ENCODE measurements at regions not wholly inside any gene's neighbourhood (a gene's known extent, or its start where the extent isn't known, plus 50 kb on each side); places are given as distances from the start of the nearest gene placed in this dataset.

DNA sequence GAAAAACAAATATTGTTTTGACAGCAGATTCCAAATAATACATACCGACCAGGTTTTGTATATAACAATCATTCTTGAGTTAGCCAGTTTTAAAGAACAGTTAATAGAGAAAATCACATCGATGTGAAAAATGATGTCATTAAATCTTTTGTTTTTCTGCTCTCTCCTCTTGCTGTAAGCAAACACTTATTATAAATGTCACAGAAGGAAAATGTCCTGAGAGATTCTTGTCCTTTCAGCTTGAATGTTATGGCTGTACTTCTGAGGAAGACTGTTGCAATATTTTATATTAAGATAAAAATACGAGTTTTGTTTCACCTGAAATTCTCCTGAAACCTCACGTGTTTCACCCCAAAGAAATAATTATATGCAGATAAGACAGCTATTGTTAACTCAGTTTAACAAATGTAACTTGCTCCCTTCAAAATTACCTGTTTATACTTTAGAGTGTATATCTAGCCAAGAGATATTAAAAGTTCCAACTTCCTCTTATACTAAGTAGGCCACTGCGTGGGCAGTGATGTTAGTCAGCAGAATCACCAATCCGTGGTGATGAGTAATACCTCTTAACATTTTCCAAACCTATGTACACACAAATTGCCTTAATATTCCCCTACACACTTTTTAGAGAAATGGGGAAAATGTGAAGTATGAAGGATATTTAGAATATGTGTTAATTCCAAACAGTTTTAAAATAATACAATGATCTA, 1111.4 kb upstream of the CITED2 start:
- ChIA-PET POLR2A (no interaction called here), CTCF (interaction anchor here (1.4 kb wide), 1 partner anchor 17 kb away, joined by 3 read pairs; no protein-coding TSS in a partner anchor)
- TF ChIP-seq, protein P1, sequence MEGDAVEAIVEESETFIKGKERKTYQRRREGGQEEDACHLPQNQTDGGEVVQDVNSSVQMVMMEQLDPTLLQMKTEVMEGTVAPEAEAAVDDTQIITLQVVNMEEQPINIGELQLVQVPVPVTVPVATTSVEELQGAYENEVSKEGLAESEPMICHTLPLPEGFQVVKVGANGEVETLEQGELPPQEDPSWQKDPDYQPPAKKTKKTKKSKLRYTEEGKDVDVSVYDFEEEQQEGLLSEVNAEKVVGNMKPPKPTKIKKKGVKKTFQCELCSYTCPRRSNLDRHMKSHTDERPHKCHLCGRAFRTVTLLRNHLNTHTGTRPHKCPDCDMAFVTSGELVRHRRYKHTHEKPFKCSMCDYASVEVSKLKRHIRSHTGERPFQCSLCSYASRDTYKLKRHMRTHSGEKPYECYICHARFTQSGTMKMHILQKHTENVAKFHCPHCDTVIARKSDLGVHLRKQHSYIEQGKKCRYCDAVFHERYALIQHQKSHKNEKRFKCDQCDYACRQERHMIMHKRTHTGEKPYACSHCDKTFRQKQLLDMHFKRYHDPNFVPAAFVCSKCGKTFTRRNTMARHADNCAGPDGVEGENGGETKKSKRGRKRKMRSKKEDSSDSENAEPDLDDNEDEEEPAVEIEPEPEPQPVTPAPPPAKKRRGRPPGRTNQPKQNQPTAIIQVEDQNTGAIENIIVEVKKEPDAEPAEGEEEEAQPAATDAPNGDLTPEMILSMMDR (IDR thresholded peaks at IDR 0.05; ENCODE audit: control extremely low read depth, extremely low read depth, low read depth, missing control alignments), result no peak
- no peak for DNase-seq (ENCODE audit: extremely low spot score)

DNA sequence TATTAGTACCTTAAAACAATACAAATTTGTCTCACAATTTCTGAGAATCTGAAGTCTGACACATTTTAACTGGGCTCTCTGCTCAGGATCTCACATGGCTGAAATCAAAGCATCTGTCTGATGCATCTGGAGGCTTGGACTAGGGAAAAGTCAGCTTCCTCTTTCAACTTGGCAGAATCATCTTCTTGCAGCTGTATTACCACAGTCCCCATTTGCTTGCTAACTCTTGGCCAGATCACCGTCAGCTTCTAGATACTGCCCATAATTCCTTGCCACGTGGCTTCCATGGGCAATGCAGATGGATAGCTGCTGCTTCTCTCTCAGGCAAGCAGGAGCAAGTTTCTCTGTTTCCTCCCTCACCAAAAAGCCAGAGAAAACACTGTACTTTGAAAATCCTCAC, 1106.4 kb upstream of the CITED2 start:
- ChIA-PET POLR2A (no interaction called here), CTCF (no interaction called here)
- TF ChIP-seq, protein P1 (IDR thresholded peaks at IDR 0.05; ENCODE audit: control extremely low read depth, extremely low read depth, low read depth, missing control alignments), result no peak
- no peak for DNase-seq (ENCODE audit: extremely low spot score)

DNA sequence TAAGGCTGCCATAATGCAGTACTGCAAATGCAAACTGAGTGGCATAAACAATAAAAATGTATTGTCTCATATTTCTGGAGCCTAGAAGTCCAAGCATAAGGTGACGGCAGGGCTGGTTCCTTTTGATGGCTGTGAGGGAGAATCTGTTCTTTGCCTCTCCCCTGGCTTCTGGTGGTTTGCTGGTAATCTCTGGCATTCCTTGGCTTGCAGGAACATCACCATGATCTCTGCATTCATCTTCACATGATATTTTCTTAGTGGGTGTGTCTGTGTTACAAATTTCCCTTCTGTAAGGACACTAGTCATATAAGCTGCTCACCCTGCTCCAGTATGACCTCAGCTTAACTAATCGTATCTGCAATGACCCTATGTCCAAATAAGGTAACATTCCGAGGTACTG, 1104.2 kb upstream of the CITED2 start:
- POLR2A ChIA-PET, result no interaction called here

DNA sequence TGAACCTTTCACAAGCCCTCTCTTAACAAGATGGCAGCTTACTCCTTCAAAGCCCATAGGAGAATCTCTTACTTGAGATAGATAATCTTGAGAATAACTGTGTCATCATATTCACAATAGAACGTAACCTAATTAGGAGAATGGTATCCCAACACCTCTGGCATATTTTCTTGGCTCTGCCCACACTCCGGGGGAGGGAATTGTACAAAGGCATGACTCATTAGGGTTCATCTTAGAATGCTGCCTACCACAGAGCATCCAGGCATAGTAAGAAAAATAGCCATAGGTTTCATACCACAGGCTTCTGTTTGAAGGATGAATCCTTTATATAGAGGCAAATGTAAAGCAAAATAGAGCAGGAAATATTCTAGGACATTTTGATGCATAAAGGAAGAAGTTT, 1100.6 kb upstream of the CITED2 start:
- POLR2A ChIA-PET, result no interaction called here
- CTCF ChIA-PET, result no interaction called here
- DNase-seq (ENCODE audit: extremely low spot score), result no peak
- TF ChIP-seq, protein P1 (IDR thresholded peaks at IDR 0.05; ENCODE audit: control extremely low read depth, extremely low read depth, low read depth, missing control alignments), result no peak

More for the DNA sequence above, 1104.2 kb upstream of the CITED2 start:
- CTCF ChIA-PET, result no interaction called here
- no peak for DNase-seq (ENCODE audit: extremely low spot score)
- TF ChIP-seq, protein P1 (IDR thresholded peaks at IDR 0.05; ENCODE audit: control extremely low read depth, extremely low read depth, low read depth, missing control alignments), result no peak

DNA sequence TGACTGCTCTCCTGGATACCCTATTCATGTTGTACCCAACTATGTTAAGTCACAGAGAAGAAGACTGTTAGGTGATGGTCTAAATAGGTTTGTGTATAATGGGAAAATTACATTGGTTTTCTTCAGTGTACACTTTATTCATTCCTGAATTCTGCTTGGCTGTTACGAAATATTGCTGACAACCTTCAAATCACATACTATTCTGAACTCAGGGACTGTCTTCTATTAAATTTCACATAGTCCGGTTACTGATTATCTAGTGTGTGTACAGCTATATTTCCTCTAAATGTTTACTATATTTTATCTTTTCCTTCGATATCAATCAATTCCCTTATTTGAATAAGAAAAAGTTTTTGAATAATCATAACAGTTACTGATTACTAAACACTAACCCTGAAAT, 1090.3 kb upstream of the CITED2 start:
- ChIA-PET CTCF (no interaction called here), POLR2A (no interaction called here)
- TF ChIP-seq, protein P1 (IDR thresholded peaks at IDR 0.05; ENCODE audit: control extremely low read depth, extremely low read depth, low read depth, missing control alignments), result no peak
- no peak for DNase-seq (ENCODE audit: extremely low spot score)

DNA sequence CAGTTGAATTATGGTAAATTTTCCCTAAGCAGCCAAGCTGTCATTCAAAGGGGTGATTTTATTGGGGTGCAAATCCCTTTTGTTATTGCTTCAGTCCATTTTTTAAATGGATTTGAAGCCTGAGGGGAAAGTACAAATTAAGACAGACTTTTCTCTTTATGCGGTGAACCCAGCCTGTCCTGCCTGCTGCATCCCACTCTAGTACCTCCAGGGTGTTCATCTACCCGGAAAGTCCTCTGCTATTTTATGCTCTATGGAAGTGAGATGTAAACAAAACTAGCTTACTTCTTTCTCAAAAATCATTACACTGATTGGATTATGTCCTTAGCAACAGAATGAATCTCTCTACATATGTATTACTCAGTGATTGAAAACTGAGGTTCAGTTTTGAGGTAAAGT, 1088.9 kb upstream of the CITED2 start:
- no peak for DNase-seq (ENCODE audit: extremely low spot score)
- CTCF ChIA-PET, result interaction anchor here (1.5 kb wide), 1 partner anchor 10 kb away, joined by 3 read pairs; no protein-coding TSS in a partner anchor
- TF ChIP-seq, protein P1 (IDR thresholded peaks at IDR 0.05; ENCODE audit: control extremely low read depth, extremely low read depth, low read depth, missing control alignments), result no peak
- POLR2A ChIA-PET, result no interaction called here
